Fibroblast of lung (primary cell): ENCODE measurements at regions not wholly inside any gene's neighbourhood (a gene's known extent, or its start where the extent isn't known, plus 50 kb on each side); places are given as distances from the start of the nearest gene placed in this dataset.

Experiments used
- CTCF ChIP-seq, 2 donors: IDR thresholded peaks in 1 of 2; conservative IDR thresholded peaks in 1 of 2; 1 replicate in 1 of 2; 2 replicates in 1 of 2; pipeline ENCODE4 v1.5.1; 2011 to 2012; ENCODE audit warnings: low read length in 2 of 2, control low read depth in 1 of 2, inconsistent platforms in 1 of 2, low read depth in 1 of 2, mild to moderate bottlenecking in 1 of 2
- EZH2 ChIP-seq: IDR thresholded peaks from 2 replicates; pipeline ENCODE4 v1.5.1; 2012; ENCODE audit warnings: low read length, control low read depth, mild to moderate bottlenecking; ENCODE audit errors: missing control alignments

GRCh38 chr20:60160451-60161145 lies 202.4 kb downstream of the CDH26 start:
- no peak for TF ChIP-seq CTCF (conservative IDR thresholded peaks at IDR 0.05 in 1 of 2, IDR thresholded peaks at IDR 0.05 in 1 of 2; ENCODE audit: low read depth in 1 of 2, low read length in 2 of 2)
- no peak for TF ChIP-seq EZH2
